OCI-LY1 (cell line): ENCODE measurements at regions not wholly inside any gene's neighbourhood (a gene's known extent, or its start where the extent isn't known, plus 50 kb on each side); places are given as distances from the start of the nearest gene placed in this dataset.

Experiments used
- CTCF ChIP-seq: fragments of 200-600 bp; sonication (generic), shearing (Covaris generic); IDR thresholded peaks from 2 replicates; pipeline ENCODE4 v1.5.1; 2017; ENCODE audit warnings: mild to moderate bottlenecking, antibody characterized with exemption, low read length, moderate library complexity, mixed read lengths
- EZH2 ChIP-seq: fragments of 200-600 bp; sonication (generic), shearing (Covaris generic); IDR thresholded peaks from 2 replicates; pipeline ENCODE4 v1.8.0; 2017; ENCODE audit warnings: borderline replicate concordance, mixed run types, mild to moderate bottlenecking, antibody characterized with exemption, low read length, moderate library complexity, mixed read lengths

DNA sequence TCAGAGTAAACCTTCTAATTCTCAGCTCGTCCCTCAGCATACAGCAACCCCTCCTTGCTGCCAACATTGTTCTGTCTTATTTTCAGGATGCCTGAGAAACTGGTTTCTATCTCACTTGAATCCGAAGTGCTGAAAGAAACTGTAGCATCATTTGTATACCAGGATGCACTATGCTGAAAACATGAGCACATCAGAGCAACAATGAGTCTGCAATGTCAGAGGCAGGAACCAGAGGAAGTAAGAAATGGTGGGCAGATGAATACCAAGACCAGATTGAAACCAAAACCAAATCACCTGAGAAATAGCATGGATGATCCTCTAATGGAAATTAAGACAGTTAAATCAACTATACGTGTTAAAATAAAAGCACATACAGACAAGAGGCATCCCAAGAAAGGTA is 257.0 kb downstream of the KDM5D start:
- TF ChIP-seq CTCF (no peak), EZH2 (no peak)
